ENCODE measurements at regions not wholly inside any gene's neighbourhood (a gene's known extent, or its start where the extent isn't known, plus 50 kb on each side); places are given as distances from the start of the nearest gene placed in this dataset.

GRCh38 chr15:69888406-69888805, 209.3 kb downstream of the TLE3 start:
- no peak overlapping the region for H3K4me2 ChIP-seq (ENCODE audit: extremely low read depth, insufficient read depth, low read length)
- TF ChIP-seq CTCF (conservative IDR thresholded peaks at IDR 0.05 in 1 of 2, IDR thresholded peaks at IDR 0.05 in 1 of 2; ENCODE audit: low read depth in 1 of 2, low read length in 2 of 2): no peak
- TF ChIP-seq EZH2 (IDR thresholded peaks at IDR 0.05; ENCODE audit: low read length, missing control alignments): no peak
- no peak overlapping the region for H3K27ac ChIP-seq (ENCODE audit: insufficient read depth, low read length)
- H2AFZ ChIP-seq (ENCODE audit: low read length): no peak overlapping the region
- H3K4me1 ChIP-seq (ENCODE audit: control insufficient read depth, extremely low read depth, insufficient read depth, low read length): no peaks in the 10 kb centered on the region
- no peaks in the 10 kb centered on the region for H4K20me1 ChIP-seq (ENCODE audit: control insufficient read depth, extremely low read depth, insufficient read depth, low read length)
- H3K9ac ChIP-seq (ENCODE audit: insufficient read depth, low read length): no peak overlapping the region
- no peak overlapping the region for H3K4me3 ChIP-seq (replicated peaks in 1 of 4; ENCODE audit: control extremely low read depth in 1 of 4, insufficient read depth in 1 of 4, low read depth in 3 of 4, low read length in 4 of 4)
- H3K27me3 ChIP-seq (ENCODE audit: control insufficient read depth, insufficient read depth, low read length): peaks cover 5% of the 10 kb centered on the region
- no peaks in the 10 kb centered on the region for H3K36me3 ChIP-seq (ENCODE audit: control insufficient read depth, insufficient read depth, low read length)
- no peaks in the 10 kb centered on the region for H3K79me2 ChIP-seq (ENCODE audit: control insufficient read depth, insufficient read depth, low read length)
- H3K9me3 ChIP-seq (ENCODE audit: control insufficient read depth, insufficient read depth, low read depth, low read length): no peaks in the 10 kb centered on the region
- DNase-seq (ENCODE audit: low read depth in 2 of 2): no peak

GRCh38 chr15:69891070-69891536, 206.6 kb downstream of the TLE3 start:
- Histone ChIP-seq H4K20me1 (ENCODE audit: control insufficient read depth, extremely low read depth, insufficient read depth, low read length) (no peaks in the 10 kb centered on the region), H3K4me3 (replicated peaks in 1 of 4; ENCODE audit: control extremely low read depth in 1 of 4, insufficient read depth in 1 of 4, low read depth in 3 of 4, low read length in 4 of 4) (no peak overlapping the region), H3K27ac (ENCODE audit: insufficient read depth, low read length) (no peak overlapping the region), H3K27me3 (ENCODE audit: control insufficient read depth, insufficient read depth, low read length) (peaks cover under 1% of the 10 kb centered on the region), H3K9ac (ENCODE audit: insufficient read depth, low read length) (no peak overlapping the region), H3K9me3 (ENCODE audit: control insufficient read depth, insufficient read depth, low read depth, low read length) (no peaks in the 10 kb centered on the region), H3K4me2 (ENCODE audit: extremely low read depth, insufficient read depth, low read length) (no peak overlapping the region), H2AFZ (ENCODE audit: low read length) (no peak overlapping the region), H3K79me2 (ENCODE audit: control insufficient read depth, insufficient read depth, low read length) (no peaks in the 10 kb centered on the region), H3K4me1 (ENCODE audit: control insufficient read depth, extremely low read depth, insufficient read depth, low read length) (no peaks in the 10 kb centered on the region), H3K36me3 (ENCODE audit: control insufficient read depth, insufficient read depth, low read length) (no peaks in the 10 kb centered on the region)
- DNase-seq (ENCODE audit: low read depth in 2 of 2): no peak
- TF ChIP-seq CTCF (conservative IDR thresholded peaks at IDR 0.05 in 1 of 2, IDR thresholded peaks at IDR 0.05 in 1 of 2; ENCODE audit: low read depth in 1 of 2, low read length in 2 of 2) (no peak), EZH2 (IDR thresholded peaks at IDR 0.05; ENCODE audit: low read length, missing control alignments) (no peak)

DNA sequence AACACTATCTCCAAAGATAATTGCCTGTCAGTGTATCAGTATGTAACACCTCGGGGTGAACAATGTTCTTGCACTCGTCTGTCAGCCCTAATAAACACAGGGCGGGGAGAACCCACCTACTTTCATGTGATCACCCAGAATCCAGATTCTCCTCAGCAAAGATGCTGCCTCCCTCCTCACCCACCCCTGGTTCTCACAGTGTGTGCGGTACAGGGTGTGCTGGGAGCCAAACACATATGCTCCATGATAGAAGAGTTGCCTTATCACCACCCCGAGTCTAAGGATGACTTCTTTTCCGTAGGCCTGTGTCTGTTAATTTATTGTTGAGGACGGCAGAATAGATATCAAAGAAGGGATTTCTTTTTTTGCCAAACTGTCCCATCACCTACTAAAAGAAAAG, 206.1 kb downstream of the TLE3 start:
- Histone ChIP-seq H3K27me3 (ENCODE audit: control insufficient read depth, insufficient read depth, low read length) (no peaks in the 10 kb centered on the region), H3K36me3 (ENCODE audit: control insufficient read depth, insufficient read depth, low read length) (no peaks in the 10 kb centered on the region), H4K20me1 (ENCODE audit: control insufficient read depth, extremely low read depth, insufficient read depth, low read length) (no peaks in the 10 kb centered on the region), H3K4me2 (ENCODE audit: extremely low read depth, insufficient read depth, low read length) (no peak overlapping the region), H2AFZ (ENCODE audit: low read length) (no peak overlapping the region), H3K4me3 (replicated peaks in 1 of 4; ENCODE audit: control extremely low read depth in 1 of 4, insufficient read depth in 1 of 4, low read depth in 3 of 4, low read length in 4 of 4) (no peak overlapping the region), H3K9me3 (ENCODE audit: control insufficient read depth, insufficient read depth, low read depth, low read length) (no peaks in the 10 kb centered on the region), H3K27ac (ENCODE audit: insufficient read depth, low read length) (no peak overlapping the region), H3K4me1 (ENCODE audit: control insufficient read depth, extremely low read depth, insufficient read depth, low read length) (no peaks in the 10 kb centered on the region), H3K9ac (ENCODE audit: insufficient read depth, low read length) (no peak overlapping the region), H3K79me2 (ENCODE audit: control insufficient read depth, insufficient read depth, low read length) (no peaks in the 10 kb centered on the region)
- no peak for TF ChIP-seq CTCF (conservative IDR thresholded peaks at IDR 0.05 in 1 of 2, IDR thresholded peaks at IDR 0.05 in 1 of 2; ENCODE audit: low read depth in 1 of 2, low read length in 2 of 2)
- no peak for TF ChIP-seq EZH2 (IDR thresholded peaks at IDR 0.05; ENCODE audit: low read length, missing control alignments)
- DNase-seq (ENCODE audit: low read depth in 2 of 2): no peak
